GM19395 (cell line): ENCODE measurements at regions not wholly inside any gene's neighbourhood (a gene's known extent, or its start where the extent isn't known, plus 50 kb on each side); places are given as distances from the start of the nearest gene placed in this dataset.
"Not testable (repeated sequence)": the region's sequence is repeated elsewhere in the genome, so short reads cannot be mapped to it uniquely, and the experiment has no call there.

Experiments used
- ATAC-seq: cut with Tn5 transposase; IDR thresholded peaks from one replicate; pipeline ENCODE4 v1.9.1; 2021; ENCODE audit warnings: mild to moderate bottlenecking, moderate library complexity; ENCODE audit not compliant: unreplicated experiment

DNA sequence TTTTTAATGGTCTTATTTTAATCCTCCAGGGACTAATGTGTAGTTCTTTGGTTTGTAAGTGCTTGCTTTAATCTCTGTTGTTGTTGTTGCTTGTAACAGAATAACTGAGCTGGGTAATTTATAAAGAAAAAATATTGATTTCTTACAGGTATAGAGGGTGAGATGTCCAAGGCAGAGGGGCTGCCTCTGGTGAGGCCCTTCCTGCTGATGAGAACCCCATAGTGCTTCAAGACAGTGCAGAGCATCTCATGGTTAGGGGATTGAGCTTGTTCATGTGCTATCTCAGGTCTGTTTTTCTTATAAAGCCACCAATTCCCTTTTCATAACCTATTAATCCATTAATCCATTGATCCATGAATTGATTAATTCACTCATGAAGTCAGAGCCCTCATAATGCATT lies 516.3 kb upstream of the KCND2 start:
- no peak for ATAC-seq

DNA sequence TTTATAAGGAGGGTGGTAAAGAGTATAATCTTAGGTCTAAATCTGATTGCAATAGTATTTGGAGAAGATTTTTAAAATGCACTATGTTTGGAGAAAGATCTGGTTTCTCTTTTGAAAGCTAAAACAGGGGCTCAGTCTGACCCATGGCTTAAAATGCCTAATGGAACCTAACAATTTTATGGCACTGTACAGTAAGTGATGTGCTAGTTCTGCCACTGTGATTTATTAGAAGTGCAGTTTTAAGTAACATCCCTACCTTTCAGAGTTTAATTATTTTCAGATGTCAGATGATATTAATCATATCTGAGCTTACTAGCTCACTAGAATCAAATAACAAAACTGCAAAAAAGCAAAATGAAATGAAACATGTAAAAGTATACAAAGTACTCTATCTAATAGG lies 514.7 kb upstream of the KCND2 start:
- ATAC-seq: no peak

DNA sequence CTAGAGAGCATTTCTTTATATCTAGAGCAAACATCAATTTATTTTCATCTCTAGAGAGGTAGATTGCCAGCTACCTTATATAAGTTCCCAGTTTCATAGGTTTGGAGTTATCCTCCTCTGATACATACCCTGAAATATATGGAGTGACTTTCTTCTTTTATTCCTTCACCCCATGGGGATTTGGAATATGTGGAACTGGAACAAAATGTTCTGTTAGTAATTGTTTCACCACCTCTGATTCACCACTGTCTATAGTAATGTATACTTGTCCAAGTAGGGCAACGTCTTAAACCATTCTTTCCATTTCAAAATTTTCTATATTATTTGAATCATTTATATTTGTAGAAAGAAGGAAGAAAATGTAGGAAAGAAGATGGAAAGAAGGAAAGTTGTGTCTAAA lies 511.2 kb upstream of the KCND2 start:
- no peak for ATAC-seq

DNA sequence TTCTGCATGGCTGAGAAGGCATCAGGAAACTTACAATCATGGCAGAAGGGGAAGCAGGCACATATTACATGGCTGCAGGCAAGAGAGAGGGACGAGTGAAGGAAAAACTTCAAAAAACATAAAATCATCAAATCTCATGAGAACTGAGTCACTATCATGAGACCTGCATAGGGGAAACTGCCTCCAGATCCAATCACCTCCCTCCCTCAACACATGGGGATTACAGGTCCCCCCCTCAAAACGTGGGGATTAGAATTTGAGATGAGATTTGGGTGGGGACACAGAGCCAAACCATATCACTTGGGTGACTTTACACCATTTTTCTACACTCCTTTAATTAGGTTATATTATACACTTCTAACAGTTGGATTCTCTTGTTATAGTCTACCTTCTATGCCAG lies 490.7 kb upstream of the KCND2 start:
- ATAC-seq: no peak

DNA sequence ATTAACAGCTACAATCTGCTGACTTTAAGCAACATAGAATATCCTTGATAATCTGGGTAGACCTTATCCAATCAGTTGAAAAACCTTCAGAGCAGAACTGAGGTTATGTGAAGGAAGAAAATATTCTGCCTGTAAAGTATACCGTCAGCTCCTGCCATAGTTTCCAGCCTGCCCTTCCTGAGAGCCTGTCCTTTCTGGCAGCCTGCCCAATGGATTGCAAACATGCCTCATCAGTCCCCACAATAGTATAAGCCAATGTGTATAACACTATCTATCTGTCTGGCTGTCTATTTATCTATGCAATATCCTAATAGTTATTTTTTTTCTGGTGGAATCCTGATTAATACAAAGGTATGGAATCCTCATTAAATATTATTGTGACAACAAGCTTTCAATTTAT lies 489.2 kb upstream of the KCND2 start:
- ATAC-seq: no peak

- ATAC-seq: no peak
These were observed 470.8 kb upstream of the KCND2 start for GRCh38 chr7:119802147-119802546.

- no peak for ATAC-seq
These were observed 447.8 kb upstream of the KCND2 start for GRCh38 chr7:119825091-119825655.

DNA sequence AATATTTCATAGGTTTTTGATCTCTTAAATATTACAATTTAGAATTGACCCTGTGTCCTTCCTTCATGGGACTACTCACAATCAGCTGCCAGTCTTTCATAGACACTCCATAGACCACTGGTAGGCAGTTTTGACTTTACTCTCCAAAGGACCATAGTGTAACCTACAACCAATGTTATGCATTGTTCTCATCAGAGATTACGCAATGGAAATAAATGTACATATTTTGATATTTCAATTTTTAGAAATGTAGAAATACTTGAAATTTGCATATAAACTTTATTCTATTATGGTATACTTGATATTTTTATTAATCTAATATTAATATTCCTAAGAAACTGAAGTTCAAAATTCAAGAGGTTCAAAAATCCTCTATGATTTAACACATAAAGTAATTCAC lies 446.4 kb upstream of the KCND2 start:
- ATAC-seq: no peak

GRCh38 chr7:119838444-119838843 lies 434.5 kb upstream of the KCND2 start:
- ATAC-seq: no peak

GRCh38 chr7:119842337-119842736 lies 430.6 kb upstream of the KCND2 start:
- ATAC-seq: no peak

DNA sequence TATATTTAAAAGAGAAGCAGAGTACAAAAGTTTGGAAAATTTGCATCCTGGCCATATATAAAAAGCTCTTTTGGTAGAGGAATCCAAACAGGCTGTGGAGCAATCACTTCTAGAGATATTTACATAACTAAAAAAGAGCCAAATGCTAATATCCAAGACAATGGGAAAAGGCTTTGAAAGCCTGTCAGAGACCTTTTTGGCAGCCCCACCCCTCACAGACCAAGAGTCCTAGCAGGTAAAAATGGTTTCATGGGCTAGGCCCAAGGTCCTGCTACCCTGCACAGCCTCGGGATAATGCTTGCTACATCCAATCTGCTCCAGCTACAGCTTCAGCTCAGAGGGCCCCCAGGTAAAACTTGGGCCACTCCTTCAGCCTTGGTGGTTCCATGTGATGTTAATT lies 430.2 kb upstream of the KCND2 start:
- ATAC-seq: no peak

DNA sequence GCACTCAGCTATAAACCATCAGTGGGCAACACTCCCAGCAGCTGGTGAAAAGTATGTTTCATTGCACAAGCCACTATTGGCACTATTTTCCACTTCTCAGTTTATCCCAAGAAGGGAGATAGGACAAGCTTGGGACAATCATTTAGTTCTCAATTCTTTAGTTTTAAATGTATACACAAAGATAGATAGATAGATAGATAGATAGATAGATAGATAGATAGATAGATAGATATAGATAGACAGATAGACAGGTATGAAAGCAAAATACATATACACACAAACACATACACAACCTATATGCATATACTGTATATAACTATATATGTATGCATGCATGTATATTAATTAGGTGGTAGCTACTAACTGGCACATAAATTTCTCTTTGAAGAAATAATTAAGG lies 411.6 kb upstream of the KCND2 start:
- ATAC-seq: no peak

- ATAC-seq: no peak
These were observed 404.6 kb upstream of the KCND2 start for GRCh38 chr7:119868387-119868786.

DNA sequence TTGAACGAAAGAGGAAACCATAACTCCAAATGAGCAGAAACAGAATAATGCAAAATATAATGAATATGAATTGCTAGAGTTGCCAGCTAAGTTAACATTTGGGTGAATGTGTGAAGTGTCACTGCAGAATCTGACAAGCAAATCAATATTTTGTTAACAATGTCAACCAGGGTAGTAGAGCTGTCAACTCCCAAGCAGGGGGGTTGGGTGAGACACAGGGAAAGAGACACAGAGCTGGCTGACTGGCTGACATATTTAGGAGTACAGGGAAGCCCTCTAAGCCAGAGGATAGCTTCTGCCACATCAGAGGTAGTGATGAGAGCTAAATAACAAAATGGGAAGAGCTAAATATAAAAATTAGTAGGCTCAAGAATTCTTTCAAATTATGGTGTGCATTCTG lies 393.1 kb upstream of the KCND2 start:
- no peak for ATAC-seq

DNA sequence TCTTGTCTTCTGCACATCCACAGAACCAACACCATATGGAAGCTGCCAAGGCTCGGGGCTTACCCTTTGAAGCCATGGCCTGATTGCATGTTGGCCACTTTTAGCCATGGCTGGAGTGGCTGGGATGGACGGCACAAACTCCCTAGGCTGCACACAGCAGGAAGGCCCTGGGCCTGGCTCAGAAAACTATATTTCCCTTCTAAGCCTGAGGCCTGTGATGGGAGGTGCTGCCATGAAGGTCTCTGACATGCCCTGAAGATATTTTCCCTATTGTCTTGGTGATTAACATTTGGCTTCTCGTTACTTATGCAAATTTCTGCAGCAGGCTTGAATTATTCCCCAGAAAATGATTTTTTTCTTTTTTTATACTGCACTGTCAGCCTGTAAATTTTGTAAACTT lies 387.0 kb upstream of the KCND2 start:
- no peak for ATAC-seq

GRCh38 chr7:119886525-119886924 lies 386.4 kb upstream of the KCND2 start:
- not testable (repeated sequence) for ATAC-seq

- ATAC-seq: no peak
These were observed 384.7 kb upstream of the KCND2 start for GRCh38 chr7:119888251-119888650.

DNA sequence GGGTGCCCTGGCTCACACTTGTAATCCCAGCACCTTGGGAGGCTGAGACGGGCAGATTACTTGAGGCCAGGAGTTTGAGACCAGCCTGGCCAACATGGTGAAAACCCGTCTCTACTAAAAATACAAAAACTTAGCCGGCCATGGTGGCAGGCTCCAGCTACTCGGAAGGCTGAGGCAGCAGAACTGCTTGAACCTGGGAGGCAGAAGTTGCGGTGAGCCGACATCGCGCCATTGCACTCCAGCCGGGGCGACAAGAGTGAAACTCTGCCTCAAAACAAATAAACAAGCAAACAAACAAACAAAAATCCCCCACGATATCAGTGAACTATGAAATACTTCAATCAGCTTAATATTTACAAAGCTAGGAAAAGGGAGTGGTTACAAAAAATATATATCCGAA lies 382.3 kb upstream of the KCND2 start:
- no peak for ATAC-seq

GRCh38 chr7:119895320-119895719 lies 377.7 kb upstream of the KCND2 start:
- ATAC-seq: no peak

GRCh38 chr7:119896386-119896785 lies 376.6 kb upstream of the KCND2 start:
- ATAC-seq: no peak

DNA sequence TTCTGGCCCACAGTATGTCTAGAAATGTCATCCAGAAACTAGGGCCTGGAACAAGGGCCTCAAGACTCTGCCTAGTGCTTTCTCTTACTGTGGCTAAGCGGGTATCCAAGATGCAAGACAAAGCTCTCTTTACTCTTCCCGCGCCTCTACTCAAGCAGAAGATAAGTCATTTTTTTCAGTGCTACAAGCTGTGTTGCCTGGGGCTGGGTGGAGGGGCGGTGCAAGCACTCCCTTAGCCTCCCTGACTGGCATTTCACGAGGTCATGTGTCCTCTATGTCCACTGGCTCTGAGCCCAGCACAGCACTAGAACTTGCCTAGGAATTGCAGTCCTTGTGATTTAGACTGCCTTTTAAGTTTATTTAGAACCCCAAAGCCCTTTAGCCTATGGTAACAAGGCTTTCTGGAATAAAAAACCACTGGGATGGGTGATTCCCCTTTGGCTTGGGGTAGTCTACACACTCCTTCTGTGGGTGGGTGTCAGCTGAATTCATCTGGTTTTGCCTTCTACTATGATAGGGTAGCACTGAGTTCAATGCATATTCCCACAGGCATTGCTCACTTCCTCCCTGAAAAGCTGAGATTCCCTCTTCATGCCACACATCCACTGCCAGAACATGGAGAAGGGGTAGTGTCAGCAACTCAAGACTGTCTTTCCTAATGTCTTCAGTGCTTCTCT lies 371.8 kb upstream of the KCND2 start:
- no peak for ATAC-seq

DNA sequence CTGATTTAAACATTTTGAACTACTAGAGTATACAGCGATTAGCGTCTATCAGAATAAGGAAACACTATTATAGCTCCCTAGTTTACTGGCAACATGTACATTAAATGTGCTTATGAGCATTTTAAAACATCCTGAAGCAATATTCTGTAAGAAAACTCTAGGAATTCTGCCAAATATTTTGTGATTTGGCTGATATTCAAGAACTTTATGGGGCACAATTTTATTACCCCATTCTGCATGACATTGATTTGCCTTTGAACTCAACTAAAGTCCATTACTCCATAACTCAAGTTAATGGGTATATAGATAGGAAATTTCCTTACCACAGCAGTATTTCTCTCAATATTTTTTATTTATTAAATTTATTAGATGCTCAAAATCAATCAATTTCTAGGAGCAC lies 369.9 kb upstream of the KCND2 start:
- no peak for ATAC-seq

DNA sequence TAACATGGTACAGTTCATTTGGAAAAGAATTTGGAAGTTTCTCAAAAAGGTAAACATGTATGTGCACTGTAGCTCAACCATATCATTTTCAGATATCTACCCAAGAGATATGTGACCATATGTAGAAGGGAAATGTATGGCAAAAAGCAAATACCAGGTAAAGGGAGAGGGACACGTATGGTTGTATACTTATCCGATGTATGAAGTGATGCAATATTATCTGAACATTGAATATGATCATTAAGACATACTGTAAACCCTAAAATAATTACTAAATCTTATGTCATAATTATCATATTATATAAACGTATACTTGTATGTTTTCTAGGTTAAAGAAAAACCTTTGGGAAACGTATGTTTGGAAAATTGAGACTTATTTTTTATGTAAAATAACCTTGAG lies 367.5 kb upstream of the KCND2 start:
- no peak for ATAC-seq
